Stimulated activated CD8-positive, alpha-beta memory T cell treated with anti-CD3 and anti-CD28 coated beads, Interleukin-7, amount 100 ng/mL, for 48 hours (primary cell): ENCODE measurements at regions not wholly inside any gene's neighbourhood (a gene's known extent, or its start where the extent isn't known, plus 50 kb on each side); places are given as distances from the start of the nearest gene placed in this dataset.

ENCODE experiments used
- DNase-seq, 2 donors: peaks; one replicate each; pipeline ENCODE4 v3.0.0-alpha.2; 2020; ENCODE audit warnings: low read depth in 1 of 2; ENCODE audit errors: extremely low read depth in 1 of 2

DNA sequence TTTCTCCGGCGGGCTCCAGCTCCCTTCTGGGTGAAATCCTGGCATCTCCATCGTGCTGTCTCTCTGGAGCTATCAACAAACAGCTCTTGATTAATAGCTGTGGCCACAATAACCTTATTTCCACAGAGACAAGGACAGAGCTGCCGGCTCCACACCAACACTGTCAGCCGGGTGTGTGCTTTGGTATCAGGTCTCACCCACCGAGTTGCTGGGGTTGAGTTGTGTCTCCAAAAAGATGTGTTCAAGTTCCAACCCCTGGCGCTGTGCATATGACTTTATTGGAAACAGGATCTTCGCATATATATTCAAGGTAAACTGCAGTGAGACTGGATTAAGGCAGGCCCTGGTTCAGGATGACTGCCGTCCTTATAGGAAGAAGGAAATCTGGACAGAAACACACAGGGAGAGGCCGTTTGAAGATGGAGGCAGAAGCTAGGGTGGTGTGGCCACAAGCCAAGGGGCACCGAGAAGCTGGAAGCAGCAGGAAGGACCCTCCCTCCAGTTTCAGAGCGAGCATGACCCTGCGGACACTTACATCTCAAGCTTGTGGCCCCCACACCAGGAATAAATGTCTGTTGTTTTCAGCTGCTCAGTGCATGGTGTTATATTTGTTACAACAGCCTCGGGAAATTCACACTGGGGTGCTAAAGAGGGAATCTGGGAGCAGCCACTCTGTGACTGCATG lies 88.4 kb upstream of the TMPRSS2 start:
- no peak for DNase-seq

DNA sequence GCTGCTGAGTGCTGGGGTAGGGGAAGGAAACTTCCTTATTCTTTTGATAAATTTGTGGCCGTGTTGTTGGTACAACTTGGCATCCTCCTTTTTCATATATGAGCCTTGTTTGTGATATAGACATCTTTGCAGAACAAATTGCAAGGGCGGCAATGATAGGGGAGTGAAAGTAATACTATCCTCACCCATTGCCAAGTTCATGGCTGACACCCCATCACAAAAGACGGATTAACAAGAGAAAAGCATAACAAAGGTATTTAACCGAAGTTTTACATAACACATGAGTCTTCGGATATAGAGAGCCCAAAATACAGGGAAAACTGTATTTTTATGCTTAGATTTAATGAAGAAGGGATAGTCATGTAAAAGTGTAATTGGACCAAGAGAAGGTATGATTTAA lies 86.3 kb upstream of the TMPRSS2 start:
- DNase-seq: no peak

- DNase-seq: no peak
Observed at GRCh38 chr21:41593760-41594138, 85.8 kb upstream of the TMPRSS2 start.

GRCh38 chr21:41593051-41593759 lies 85.2 kb upstream of the TMPRSS2 start:
- no peak for DNase-seq

GRCh38 chr21:41589620-41590175 lies 81.7 kb upstream of the TMPRSS2 start:
- DNase-seq: no peak

DNA sequence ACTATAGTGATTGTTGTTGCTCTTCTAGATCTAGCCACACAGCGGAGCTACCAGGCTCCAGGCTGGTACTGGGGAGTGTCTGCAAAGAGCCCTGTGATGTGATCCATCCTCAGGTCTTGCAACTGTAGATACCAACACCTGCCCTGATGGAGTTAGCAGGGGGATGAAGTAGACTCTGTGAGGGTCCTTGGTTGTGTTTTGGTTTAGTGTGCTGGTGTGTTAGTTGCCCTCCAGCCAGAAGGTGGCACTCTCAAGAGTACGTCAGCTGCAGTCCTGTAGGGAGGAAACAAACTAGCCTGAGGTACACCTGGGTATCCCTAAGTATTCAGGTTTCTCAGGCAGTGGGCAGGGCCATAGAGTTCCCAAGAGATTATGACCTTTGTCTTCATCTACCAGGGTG lies 81.2 kb upstream of the TMPRSS2 start:
- no peak for DNase-seq

DNA sequence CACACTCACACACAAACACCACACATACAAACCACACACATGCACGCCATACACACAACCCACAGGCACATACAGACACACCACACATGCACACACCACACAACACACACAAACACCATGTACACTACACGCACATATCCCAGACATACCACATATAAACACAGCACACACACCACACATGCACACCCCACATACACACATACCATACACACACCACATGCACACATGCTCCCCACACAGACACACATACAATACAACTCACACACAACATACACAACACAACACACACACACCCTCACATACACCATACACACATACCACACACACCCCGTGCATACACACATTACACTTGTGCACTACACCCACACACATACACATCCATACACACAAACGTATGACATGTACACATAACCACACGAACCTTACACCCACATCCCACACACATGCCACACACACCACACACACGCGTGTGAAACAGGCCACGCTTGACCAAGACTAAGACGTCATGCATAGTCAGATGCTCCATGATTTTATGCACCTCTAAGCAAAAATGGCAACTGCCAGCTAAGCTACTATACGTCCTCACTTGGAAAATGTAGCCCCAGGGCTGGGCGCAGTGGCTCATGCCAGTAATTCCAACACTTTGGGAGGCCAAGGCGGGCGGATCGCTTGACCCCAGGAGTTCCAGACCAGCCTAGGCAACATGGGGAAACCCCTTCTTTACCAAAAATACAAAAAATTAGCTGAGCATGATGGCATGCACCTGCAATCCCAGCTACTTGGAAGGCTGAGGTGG lies 77.4 kb upstream of the TMPRSS2 start:
- DNase-seq: no peak

DNA sequence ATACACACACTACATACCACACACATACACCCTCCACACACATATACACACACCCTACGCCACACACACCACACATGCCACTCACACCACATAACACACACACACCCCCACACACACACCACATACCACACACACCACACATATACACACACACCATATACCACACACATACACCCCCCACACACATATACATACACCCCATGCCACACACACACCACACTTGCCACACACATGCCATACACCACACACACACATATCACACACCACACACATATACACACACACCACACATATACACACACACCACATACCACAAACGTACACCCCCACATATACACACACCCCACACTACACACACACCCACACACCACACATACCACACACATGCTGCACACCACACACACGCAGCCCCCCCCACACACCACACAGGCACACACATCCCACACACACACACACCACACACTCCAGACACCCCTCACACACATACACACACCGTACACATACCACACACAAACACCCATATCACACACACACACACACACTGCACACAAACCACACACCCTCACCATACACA lies 76.7 kb upstream of the TMPRSS2 start:
- DNase-seq: no peak

GRCh38 chr21:41583274-41583790 lies 75.4 kb upstream of the TMPRSS2 start:
- DNase-seq: no peak

- DNase-seq: no peak
Observed at GRCh38 chr21:41582866-41583265, 74.9 kb upstream of the TMPRSS2 start.

- no peak for DNase-seq
Observed at GRCh38 chr21:41582298-41582840, 74.4 kb upstream of the TMPRSS2 start.

DNA sequence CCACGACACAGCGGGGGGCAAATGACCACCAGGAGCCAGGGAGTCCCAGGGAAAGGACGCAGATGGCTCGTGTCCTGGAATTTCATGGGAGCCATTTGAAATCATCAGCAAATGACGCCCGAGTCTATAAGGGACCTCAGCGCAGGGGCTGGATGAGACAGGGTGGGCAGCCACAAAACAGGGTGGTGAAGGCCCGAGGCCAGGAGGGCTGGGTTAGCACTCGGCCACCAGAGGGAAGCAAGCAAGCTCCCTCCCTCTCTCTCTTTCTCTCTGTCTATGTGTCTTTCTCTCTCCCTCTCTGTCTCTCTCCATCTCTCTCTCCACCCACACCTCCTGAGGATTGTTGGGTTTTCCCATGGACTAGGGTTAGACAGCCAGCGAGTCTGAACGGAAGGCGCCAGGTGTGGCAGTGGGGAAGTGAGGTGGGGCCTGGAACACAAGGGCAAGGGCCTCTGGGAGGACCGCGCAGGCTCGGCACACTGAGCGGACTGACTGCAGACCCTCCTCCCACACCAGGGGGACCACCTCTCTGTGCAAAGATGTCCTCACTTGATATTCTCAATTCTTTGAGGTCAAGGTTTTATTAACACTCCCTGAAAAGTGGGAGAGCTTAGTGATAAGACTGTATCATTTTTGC lies 73.8 kb upstream of the TMPRSS2 start:
- no peak for DNase-seq

DNA sequence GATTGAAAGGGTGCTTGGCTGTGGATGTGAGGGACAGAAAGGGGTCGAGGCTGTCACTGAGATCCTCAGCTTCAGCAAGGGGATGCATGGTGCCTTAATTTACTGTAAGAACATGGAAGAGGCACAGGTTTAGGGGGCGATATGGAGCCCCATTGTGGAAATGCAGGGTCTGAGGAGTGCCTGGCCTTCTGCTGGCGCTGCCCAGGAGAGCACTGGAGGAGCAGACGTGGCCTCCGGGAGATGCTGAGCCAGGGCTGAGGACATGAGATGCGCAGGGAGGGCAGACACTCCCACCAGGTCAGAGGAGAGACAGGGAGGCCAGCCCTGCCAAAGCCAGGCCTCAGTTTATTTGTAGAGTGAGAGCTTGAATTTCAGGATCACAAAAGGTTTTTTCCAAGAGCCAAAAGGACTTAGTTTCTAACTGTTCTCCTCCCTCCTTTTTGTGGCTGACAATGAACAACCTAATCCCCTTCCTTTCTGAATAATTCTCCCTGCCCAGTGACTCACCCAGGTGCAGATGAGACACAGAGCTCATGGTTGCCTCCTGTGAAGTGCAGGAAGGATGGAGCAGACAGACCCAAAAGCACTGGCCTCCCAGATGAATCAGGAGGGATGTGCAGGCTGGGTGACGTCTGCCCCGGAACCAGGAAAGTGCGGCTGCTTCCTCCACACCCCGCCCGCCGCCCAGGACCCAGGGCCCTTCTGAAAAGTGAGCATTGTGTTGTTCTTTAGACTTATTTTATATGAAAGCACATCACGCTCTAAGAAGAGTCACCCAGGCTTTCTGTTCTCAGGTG lies 73.0 kb upstream of the TMPRSS2 start:
- DNase-seq: no peak

DNA sequence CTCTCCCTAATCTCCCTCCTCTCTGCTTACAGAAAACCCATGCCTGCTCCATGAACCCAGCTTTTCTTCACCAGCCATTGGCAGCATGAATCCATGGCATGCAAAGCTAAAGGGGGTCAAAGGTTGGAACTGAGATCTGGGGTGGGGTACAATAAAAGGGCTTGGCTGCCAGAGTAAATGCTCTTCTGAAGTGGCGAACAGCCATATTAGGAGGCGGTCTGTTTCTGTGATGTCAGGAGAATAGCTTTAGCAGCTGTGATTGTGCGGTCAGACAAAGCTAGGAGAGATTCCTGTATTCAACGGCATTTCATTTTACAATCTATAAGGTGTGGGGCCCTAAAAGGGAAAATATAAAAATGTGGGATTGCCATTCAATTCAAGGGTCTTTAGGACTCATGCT lies 71.7 kb upstream of the TMPRSS2 start:
- DNase-seq: no peak

GRCh38 chr21:41578716-41579115 lies 70.8 kb upstream of the TMPRSS2 start:
- no peak for DNase-seq

GRCh38 chr21:41578083-41578482 lies 70.1 kb upstream of the TMPRSS2 start:
- no peak for DNase-seq

DNA sequence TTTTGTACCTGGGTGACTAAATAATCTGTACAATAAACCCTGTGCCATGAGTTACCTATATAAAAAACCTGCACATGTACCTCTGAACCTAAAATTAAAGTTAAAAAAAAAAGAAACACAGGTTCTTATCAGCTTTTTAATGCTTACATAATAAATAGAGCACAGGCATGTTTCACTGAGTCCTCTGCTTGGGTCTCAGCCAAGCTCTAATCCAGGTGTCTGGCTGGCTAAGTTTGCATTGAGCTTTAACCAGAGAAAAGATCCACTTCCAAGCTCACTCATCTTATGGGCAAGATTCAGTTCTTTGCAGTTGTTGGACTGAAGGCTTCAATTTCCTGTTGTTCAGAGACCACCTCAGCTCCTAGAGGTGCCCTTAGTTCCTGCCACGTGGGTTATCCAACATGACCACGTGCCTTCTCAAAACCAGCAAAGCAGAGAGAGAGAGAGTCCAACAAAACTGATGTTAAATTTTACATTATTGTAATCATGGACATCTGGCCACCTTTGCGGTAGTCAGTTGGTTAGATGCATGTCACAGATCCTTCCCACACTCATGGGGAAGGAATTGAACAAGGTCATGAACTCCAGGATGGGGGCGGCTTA lies 68.2 kb upstream of the TMPRSS2 start:
- no peak for DNase-seq

DNA sequence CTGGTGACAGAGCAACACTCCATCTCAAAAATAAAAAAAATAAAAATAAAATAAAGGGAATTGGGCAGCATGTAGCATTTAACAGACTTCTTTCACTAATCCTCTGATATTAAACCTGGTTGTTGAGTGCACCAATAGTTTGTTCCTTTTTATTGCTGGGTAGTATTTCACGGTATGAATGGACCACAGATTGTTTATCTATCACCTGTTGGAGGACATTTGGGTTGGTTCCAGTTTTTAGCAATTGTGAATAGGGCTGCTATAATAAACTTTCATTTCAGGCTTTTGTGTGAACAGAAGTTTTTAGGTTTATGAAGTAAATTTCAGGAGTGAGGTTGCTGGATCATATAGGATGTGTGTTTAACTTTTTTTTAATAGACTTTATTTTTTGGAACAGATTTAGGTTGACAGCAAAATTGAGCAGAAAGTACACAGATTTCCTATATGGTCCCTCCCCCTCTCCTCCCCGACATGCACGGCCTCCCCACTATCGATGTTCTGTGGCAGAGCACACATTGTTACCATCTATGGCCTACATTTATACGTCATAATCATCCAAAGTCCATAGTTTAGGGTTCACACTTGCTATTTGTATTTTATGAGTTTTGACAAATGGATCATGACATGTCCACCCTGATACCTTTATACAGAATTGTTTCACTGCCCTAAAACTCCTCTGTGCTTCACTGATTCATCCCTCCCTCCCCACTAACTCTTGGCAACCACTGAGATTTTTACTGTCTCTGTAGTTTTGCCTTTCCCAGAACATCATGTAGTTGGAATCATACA lies 66.1 kb upstream of the TMPRSS2 start:
- no peak for DNase-seq
